Bronchial epithelial cell (primary cell): ENCODE measurements at regions not wholly inside any gene's neighbourhood (a gene's known extent, or its start where the extent isn't known, plus 50 kb on each side); places are given as distances from the start of the nearest gene placed in this dataset.

Source experiments
- DNase-seq: peaks from one replicate; pipeline ENCODE4 v3.0.0-alpha.2; 2010; ENCODE audit warnings: low read depth
- FAIRE-seq: peaks from 2 replicates; lab custom pipeline; 2011; peaks lifted over from hg19 to GRCh38; lab: Jason Lieb, UNC
- H3K27me3 ChIP-seq: 2 replicates; pipeline ENCODE4 v1.5.1; 2011; ENCODE audit warnings: low read length; ENCODE audit not compliant: control insufficient read depth, insufficient read depth
- H3K36me3 ChIP-seq: 2 replicates; pipeline ENCODE4 v1.5.1; 2011; ENCODE audit warnings: low read length; ENCODE audit not compliant: control insufficient read depth, insufficient read depth
- H3K4me3 ChIP-seq: 2 replicates; pipeline ENCODE4 v1.5.1; 2011; ENCODE audit warnings: mild to moderate bottlenecking, low read depth, low read length, control low read depth
- TF ChIP-seq, protein P1 (sequence below): IDR thresholded peaks from 2 replicates; pipeline ENCODE4 v1.5.1; 2011; ENCODE audit warnings: mild to moderate bottlenecking, moderate library complexity, low read length, control low read depth, inconsistent platforms; ENCODE audit not compliant: insufficient read depth, severe bottlenecking

DNA sequence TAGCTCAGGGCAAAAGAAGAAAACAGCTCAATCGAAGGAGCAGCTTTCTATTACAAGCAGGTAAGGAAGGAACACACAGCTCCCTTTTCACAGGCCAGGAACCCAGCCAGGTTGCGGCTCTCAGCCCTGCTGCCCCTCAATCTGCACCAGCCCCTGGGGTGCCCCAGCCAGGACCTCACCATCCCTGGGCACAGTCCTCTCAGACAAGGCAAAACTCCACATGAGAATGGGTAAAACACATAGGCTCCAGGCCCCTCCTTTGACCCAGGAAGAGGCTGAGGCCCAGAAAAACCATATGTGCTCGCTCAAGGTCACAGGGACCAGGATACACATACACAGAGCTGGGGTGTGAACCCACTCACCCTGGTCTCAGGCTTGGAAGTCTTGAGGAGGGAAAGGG, 178.7 kb upstream of the TLE3 start:
- TF ChIP-seq, protein P1, sequence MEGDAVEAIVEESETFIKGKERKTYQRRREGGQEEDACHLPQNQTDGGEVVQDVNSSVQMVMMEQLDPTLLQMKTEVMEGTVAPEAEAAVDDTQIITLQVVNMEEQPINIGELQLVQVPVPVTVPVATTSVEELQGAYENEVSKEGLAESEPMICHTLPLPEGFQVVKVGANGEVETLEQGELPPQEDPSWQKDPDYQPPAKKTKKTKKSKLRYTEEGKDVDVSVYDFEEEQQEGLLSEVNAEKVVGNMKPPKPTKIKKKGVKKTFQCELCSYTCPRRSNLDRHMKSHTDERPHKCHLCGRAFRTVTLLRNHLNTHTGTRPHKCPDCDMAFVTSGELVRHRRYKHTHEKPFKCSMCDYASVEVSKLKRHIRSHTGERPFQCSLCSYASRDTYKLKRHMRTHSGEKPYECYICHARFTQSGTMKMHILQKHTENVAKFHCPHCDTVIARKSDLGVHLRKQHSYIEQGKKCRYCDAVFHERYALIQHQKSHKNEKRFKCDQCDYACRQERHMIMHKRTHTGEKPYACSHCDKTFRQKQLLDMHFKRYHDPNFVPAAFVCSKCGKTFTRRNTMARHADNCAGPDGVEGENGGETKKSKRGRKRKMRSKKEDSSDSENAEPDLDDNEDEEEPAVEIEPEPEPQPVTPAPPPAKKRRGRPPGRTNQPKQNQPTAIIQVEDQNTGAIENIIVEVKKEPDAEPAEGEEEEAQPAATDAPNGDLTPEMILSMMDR = no peak
- Histone ChIP-seq H3K27me3 (peaks cover 2% of the 10 kb centered on the region), H3K4me3 (no peak overlapping the region), H3K36me3 (no peaks in the 10 kb centered on the region)
- no peak for DNase-seq
- FAIRE-seq = no peak

DNA sequence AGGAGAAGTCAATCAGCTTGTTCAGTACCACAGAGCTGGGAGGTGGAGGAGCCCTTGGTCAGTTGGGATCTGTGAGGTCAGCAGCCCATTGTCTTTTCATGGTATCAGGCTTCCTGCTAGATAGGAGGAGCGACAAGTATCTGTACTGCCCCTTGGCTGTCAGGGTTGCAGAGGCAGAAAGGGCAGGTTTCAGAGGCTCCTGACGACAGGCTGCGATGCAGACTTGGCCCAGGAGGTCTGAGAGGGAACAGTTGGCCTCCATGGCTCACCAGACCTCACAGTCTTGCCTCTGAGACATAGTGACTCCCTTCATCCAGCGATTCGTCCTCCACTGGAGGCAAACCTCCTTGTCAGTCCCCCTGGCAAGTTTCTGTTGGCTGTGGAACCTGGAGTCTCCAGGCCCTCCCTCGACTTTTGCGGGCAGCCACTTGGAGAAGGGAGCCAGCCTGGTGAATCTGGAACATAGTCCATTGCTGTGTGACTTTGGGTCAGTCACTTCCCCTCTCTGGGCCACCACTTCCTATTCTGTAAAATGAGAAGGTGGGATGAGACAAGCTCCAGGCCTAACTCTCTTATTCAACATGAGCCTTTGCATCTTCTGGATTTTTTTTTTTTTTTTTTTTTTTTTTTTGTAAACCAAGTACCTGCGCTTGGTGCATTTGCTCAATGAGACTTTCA, 177.9 kb upstream of the TLE3 start:
- FAIRE-seq = no peak
- H3K27me3 ChIP-seq = peaks cover 2% of the 10 kb centered on the region
- H3K36me3 ChIP-seq = no peaks in the 10 kb centered on the region
- no peak for DNase-seq
- no peak overlapping the region for H3K4me3 ChIP-seq
- TF ChIP-seq, protein P1 = no peak

DNA sequence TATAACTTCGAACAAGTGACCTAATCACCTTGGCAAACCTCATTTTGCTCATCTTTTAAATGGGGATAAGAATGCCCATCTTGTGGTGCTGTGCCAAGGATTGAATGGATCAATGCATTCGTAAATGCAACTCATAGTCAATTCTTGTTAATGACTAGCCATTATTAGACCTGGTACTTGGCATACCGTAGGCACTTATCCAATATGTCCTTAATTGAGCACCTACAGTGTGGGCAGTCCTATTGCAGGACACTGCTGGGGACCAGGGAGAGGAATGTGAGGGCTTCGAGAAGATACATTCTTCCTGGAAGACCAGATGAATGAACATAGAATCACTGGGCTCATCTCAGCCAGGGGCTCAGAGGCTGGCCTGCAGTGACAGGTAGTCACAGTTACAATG, 177.2 kb upstream of the TLE3 start:
- H3K4me3 ChIP-seq = no peak overlapping the region
- DNase-seq (no peak), FAIRE-seq (no peak)
- H3K27me3 ChIP-seq = peaks cover 2% of the 10 kb centered on the region
- no peaks in the 10 kb centered on the region for H3K36me3 ChIP-seq
- TF ChIP-seq, protein P1 = no peak

DNA sequence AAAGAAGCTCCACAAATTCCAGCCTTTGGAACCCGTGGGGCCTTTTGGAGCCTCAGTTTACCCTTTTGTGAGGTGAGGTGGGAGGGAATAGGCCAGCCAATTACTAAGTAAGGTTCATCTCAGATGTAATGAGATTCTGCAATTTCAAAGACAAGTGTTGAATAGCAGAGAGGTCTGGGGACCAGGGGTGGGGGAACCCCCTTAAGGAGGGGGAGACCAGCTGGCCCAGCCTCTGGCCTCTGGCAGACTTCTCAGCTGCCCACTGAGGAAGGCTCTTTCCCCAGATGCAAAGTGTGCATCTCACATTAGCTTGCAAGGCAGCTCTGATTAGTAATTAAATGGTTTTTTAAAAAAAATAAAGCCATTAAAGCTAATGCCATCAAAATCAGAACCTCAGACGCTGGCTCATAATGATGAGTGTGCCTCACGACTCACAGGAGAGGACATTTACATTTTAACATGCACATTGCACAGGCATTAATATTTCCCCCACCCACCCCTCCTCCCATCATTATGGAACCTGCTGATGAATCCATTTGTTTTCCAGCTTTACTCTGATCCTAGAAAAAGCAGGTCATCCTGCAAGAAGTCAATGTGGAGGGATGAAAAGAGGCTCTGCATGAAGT, 176.7 kb upstream of the TLE3 start:
- no peak for FAIRE-seq
- Histone ChIP-seq H3K36me3 (no peaks in the 10 kb centered on the region), H3K27me3 (peaks cover 2% of the 10 kb centered on the region), H3K4me3 (no peak overlapping the region)
- TF ChIP-seq, protein P1 = no peak
- no peak for DNase-seq

DNA sequence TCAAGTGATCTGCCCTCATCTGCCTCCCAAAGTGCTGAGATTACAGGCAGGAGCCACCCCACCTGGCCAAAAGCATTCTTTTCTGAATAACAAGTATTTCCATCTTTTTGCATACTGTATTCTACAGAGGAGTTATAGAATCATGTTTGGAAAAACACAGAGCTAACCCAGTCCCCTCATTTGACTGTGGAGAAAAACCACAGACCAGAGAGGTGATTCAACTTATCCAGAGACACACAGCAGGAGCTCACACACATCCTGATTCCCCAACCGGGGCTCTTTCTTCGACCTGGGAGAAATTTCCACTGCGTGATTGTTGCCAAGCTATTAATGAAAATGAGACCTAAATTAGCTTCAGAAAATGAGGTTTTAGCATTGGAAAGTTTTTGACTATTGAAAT, 176.1 kb upstream of the TLE3 start:
- Histone ChIP-seq H3K27me3 (peaks cover 2% of the 10 kb centered on the region), H3K4me3 (no peak overlapping the region), H3K36me3 (no peaks in the 10 kb centered on the region)
- TF ChIP-seq, protein P1 = no peak
- no peak for FAIRE-seq
- no peak for DNase-seq
